ENCODE measurements at regions not wholly inside any gene's neighbourhood (a gene's known extent, or its start where the extent isn't known, plus 50 kb on each side); places are given as distances from the start of the nearest gene placed in this dataset.
"Not testable (repeated sequence)": the region's sequence is repeated elsewhere in the genome, so short reads cannot be mapped to it uniquely, and the experiment has no call there.

GRCh38 chr1:194931166-194931565 lies 1677.1 kb downstream of the KCNT2 start:
- no peak for DNase-seq (ENCODE audit: low read depth in 2 of 2)

GRCh38 chr1:194930132-194930531 lies 1678.1 kb downstream of the KCNT2 start:
- DNase-seq (ENCODE audit: low read depth in 2 of 2) = no peak

- no peak for DNase-seq (ENCODE audit: low read depth in 2 of 2)
These were observed 1678.9 kb downstream of the KCNT2 start for GRCh38 chr1:194929357-194929756.

- no peak for DNase-seq (ENCODE audit: low read depth in 2 of 2)
These were observed 1689.1 kb downstream of the KCNT2 start for GRCh38 chr1:194919146-194919545.

GRCh38 chr1:194917769-194918168 lies 1690.5 kb downstream of the KCNT2 start:
- DNase-seq (ENCODE audit: low read depth in 2 of 2) = no peak

- DNase-seq (ENCODE audit: low read depth in 2 of 2) = peak; percentile 23 to 27
These were observed 1699.6 kb downstream of the KCNT2 start for GRCh38 chr1:194908643-194909042.

GRCh38 chr1:194903524-194903923 lies 1704.7 kb downstream of the KCNT2 start:
- no peak for DNase-seq (ENCODE audit: low read depth in 2 of 2)

- DNase-seq (ENCODE audit: low read depth in 2 of 2) = no peak
These were observed 1702.9 kb upstream of the B3GALT2 start for GRCh38 chr1:194889310-194889709.

GRCh38 chr1:194870860-194871259 lies 1684.4 kb upstream of the B3GALT2 start:
- DNase-seq (ENCODE audit: low read depth in 2 of 2) = no peak

GRCh38 chr1:194866153-194866552 lies 1679.7 kb upstream of the B3GALT2 start:
- DNase-seq (ENCODE audit: low read depth in 2 of 2) = no peak

- DNase-seq (ENCODE audit: low read depth in 2 of 2) = no peak
These were observed 1679.0 kb upstream of the B3GALT2 start for GRCh38 chr1:194865383-194865782.

- DNase-seq (ENCODE audit: low read depth in 2 of 2) = no peak
These were observed 1675.7 kb upstream of the B3GALT2 start for GRCh38 chr1:194862129-194862528.

GRCh38 chr1:194860248-194861201 lies 1674.1 kb upstream of the B3GALT2 start:
- no peak for DNase-seq (ENCODE audit: low read depth in 2 of 2)

GRCh38 chr1:194859481-194860154 lies 1673.2 kb upstream of the B3GALT2 start:
- not testable (repeated sequence) for DNase-seq (ENCODE audit: low read depth in 2 of 2)

- not testable (repeated sequence) for DNase-seq (ENCODE audit: low read depth in 2 of 2)
These were observed 1672.5 kb upstream of the B3GALT2 start for GRCh38 chr1:194858811-194859480.

- no peak for DNase-seq (ENCODE audit: low read depth in 2 of 2)
These were observed 1671.0 kb upstream of the B3GALT2 start for GRCh38 chr1:194857413-194857812.

GRCh38 chr1:194848846-194849245 lies 1662.4 kb upstream of the B3GALT2 start:
- DNase-seq (ENCODE audit: low read depth in 2 of 2) = no peak

- DNase-seq (ENCODE audit: low read depth in 2 of 2) = no peak
These were observed 1660.1 kb upstream of the B3GALT2 start for GRCh38 chr1:194846488-194846887.

GRCh38 chr1:194843077-194843476 lies 1656.7 kb upstream of the B3GALT2 start:
- DNase-seq (ENCODE audit: low read depth in 2 of 2) = no peak

- DNase-seq (ENCODE audit: low read depth in 2 of 2) = no peak
These were observed 1646.7 kb upstream of the B3GALT2 start for GRCh38 chr1:194833111-194833510.

GRCh38 chr1:194831595-194831994 lies 1645.2 kb upstream of the B3GALT2 start:
- not testable (repeated sequence) for DNase-seq (ENCODE audit: low read depth in 2 of 2)

GRCh38 chr1:194830387-194830786 lies 1644.0 kb upstream of the B3GALT2 start:
- DNase-seq (ENCODE audit: low read depth in 2 of 2) = no peak
